HG03378 (cell line): ENCODE measurements at regions not wholly inside any gene's neighbourhood (a gene's known extent, or its start where the extent isn't known, plus 50 kb on each side); places are given as distances from the start of the nearest gene placed in this dataset.

ENCODE experiments used
- ATAC-seq: cut with Tn5 transposase; IDR thresholded peaks from one replicate; pipeline ENCODE4 v1.9.1; 2021; ENCODE audit warnings: mild to moderate bottlenecking, moderate library complexity; ENCODE audit not compliant: unreplicated experiment

DNA sequence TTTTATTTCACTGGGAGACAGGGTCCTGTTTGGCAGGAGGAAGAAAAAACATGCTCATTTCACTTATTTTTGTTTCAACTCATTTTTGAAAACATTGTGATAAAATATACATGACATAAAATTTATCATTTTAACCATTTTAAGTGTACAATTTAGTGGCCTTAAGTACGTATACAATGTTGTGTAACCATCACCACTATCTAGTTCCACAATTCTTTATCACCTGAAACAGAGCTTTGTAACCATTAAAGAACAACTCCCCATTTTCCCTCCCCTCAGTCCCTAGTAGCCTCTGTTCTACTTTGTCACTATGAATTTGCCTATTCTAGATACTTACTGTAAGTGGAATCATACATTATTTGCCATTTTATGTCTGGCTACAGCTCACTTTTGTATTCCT is 143.8 kb downstream of the GPAT3 start:
- no peak for ATAC-seq

DNA sequence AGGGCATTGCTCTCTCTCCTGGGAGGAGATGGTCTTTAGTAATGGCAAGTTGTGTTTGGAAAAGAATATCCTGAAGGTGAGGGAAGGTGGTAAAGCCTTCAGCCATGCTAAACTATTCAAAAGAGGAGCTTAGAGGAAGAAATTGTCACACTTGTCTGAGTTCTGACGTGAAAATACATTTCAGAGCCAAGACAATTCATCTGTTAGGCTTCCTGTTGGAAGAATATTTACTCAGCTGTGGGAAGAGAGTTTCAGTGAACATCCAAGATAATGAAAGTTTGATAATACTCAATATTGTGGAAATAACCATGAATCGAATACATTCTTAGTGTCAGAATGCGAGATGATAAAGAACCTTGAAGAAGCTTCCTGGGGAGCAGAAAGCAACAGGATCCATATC is 143.3 kb downstream of the GPAT3 start:
- no peak for ATAC-seq

DNA sequence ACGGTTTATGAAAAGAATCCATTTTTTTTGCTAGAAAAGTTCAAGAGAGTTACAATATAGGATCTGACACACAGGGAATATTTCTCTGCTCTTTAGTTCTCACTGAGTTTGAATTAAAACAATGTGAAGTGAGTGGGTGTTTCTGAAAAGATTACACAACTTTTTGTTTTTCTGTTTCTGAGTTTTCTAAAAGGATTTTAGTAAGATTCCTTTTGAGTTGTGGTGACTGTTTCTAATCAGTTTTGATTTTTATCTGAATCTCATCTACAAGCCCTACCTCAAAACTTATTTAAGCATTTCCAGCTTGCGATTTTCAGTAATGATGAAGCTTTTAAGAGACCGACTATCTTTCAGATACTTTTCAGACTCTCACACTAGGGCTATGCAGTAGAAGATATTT is 141.7 kb downstream of the GPAT3 start:
- ATAC-seq, result no peak

DNA sequence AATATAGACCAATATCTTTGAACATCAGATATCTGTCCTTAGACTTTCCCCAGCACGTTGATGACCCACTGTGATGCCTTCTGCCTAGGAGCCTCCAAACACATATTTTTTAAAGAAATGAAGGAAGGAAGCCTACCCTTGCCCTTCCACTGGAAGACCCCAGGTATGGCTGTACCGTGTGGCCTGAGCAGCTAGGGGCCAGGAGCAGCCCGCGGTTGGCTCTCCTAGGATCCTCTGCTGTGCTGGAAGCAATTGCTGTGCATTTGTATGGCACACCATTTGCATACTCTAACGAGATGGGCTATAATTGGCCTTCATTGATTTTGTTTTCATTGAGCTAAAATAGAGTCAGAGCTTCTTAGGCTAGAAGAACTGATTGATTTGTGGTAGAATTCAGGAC is 128.8 kb downstream of the GPAT3 start:
- no peak for ATAC-seq

DNA sequence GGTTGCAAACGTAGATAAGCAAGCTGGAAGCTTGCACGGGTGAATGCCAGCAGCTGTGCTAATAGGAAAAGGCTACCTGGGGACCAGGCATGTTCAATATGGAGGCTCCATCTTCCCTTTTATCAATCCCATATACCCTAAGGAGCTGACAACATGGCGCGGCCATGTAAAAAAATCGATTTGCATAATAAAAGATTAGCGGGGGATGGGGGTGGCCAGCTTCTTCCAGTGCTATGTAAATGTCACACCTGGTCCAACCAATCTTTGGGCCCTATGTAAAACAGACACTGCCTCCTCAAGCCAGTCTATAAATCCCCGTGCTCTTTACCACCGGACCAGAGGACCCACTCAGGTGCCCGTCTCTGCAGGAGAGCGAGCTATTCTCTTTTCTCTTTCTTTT is 128.2 kb downstream of the GPAT3 start:
- no peak for ATAC-seq

DNA sequence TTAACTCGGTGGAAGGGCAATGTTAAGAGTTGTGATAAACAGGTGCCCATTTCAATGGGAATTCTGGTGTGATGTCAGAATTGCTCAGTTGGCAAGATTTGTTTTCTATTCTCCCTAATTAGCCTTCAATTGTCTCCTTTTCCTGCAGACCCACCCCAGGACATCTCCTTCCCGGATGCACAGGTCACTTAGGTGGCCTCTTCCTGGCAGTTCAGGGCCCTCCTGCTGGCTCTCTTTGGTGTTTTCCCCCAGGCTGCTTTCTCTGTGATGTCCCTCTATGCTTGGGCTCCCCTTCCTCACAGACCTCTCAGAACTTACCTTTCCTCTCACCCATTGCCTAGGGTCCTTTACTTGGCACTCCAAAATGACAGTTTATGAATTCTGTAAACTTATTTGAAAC is 126.3 kb downstream of the GPAT3 start:
- ATAC-seq, result no peak

DNA sequence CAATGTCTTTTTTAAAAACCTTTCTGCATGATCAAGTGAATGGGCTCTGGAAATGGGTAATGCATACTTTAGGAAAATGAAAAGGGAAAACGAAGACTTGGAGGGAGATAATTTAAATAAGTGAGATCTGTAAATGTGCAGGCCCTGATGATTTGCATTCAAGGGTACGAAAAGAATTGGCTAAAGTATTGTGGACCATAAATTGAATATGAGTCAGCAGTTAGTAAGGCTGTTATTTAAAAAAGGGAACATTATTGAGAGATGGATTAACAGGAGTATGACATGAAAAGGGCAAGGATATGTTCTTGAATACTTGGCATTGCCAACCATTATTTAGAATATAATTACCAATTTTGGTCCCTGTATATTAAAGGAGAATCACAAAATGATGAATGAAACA is 125.5 kb downstream of the GPAT3 start:
- ATAC-seq, result no peak

DNA sequence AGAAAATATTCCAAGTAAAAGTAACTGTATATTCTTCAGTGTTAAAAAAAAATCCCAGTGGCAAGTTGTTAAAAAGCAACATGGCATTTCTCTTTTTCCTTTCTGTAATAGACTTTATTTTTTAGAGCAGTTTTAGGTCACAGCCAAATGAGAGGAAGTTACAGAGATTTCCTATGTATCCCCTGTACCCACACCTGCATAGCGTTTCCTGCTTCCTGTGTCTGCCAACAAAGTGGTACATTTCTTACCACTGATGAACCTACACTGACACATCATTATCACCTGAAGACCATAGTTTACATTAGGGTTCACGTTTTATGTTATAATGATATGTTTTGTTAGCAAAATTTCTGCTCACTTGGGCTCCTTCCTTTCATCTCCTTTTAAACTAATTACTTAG is 124.7 kb downstream of the GPAT3 start:
- no peak for ATAC-seq

DNA sequence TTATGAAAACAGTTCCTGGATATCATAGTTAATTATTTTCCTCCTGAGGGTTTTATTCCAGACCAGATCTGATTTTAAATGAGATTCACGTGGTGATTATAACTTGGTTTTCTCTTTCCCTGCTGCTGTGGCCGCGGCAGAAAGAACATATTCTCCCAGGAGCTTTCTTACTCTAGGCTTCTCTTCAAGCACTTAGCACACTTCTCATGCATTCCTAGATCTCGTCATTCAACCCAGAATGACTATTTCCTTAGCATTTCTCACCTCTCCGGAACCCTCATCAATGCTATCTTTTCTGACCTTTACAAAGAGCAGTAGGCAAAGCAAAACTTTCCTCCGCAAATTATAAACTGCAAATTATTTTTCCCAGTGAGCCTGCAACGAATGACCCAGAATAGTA is 122.9 kb downstream of the GPAT3 start:
- no peak for ATAC-seq

DNA sequence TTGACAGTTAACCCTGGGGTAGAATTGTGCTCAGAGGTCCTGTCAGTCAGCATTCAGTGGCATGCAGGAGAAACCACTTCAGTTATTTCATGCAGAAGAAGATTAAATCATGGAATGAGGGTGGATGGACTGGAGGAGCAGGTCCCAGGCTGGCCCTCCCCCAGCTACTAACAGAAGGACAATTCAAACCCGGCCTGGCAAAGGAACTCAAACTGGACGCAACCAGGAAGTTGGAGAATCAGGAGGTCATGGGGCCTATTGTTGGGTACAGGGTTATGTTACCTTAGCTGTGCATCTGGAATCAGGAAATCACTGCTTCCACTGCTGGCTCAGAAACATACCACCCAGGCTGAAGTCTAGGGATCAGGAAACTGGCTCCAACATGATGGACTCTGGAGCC is 121.4 kb downstream of the GPAT3 start:
- no peak for ATAC-seq
